Islet precursor cell (in vitro differentiated cells): ENCODE measurements at regions not wholly inside any gene's neighbourhood (a gene's known extent, or its start where the extent isn't known, plus 50 kb on each side); places are given as distances from the start of the nearest gene placed in this dataset.

ENCODE experiments used
- DNase-seq: peaks from one replicate; pipeline ENCODE4 v3.0.0-alpha.2; 2018

DNA sequence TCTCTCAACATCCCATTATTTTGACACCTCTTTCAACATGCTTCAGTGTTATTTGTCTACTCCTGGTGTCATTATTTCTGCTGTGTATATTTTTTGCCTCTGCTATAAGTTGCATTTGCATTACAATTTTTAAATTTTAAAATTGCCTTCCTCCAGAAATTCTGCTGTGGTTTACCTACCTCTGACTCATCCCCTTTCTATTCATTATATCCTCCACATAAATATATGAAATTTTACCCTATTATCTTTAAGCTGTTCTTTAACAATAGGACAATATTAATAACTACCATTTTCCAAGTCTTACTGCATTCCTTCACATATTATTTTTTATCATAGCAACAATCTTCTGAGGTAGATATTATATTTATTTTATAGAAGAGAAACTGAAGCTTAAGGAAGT, 178.1 kb upstream of the NRIP1 start:
- DNase-seq, result no peak

DNA sequence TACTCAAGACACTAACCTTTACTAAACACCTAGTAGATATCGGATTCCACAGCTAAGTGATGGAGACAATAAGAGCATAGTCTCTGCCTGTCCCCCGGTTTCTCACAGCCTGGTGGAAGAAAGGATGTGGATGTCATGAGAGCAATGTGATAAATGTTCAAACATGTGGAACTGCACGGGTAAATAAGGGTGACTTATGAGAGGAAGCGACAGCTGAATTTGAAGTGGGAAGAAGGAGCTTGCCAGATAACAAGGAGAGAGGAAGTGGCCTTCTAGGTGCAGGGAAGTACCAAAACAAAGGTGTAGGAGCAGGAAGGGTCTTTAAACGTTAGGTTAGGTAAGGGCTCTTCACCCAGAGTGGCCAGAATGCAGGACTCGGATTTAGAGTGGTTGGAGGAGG, 178.6 kb upstream of the NRIP1 start:
- no peak for DNase-seq

DNA sequence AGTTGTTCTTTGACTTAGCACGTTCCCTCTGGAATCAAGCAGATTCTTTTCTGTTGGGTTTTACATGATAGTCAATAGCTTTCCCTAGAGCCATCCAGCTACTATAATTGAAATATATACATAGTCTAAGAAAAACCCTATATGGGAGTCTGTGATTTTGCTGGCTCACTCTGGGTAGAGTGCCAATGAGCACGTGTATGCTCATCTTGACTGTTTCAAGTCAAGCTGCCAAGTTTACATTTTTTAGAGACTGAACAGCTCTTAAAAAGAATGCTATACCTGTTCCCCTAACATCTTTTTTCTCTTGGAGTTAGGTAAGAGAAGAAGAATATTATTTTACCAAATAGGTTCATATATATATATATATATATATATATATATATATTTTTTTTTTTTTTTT, 182.8 kb upstream of the NRIP1 start:
- DNase-seq, result no peak

DNA sequence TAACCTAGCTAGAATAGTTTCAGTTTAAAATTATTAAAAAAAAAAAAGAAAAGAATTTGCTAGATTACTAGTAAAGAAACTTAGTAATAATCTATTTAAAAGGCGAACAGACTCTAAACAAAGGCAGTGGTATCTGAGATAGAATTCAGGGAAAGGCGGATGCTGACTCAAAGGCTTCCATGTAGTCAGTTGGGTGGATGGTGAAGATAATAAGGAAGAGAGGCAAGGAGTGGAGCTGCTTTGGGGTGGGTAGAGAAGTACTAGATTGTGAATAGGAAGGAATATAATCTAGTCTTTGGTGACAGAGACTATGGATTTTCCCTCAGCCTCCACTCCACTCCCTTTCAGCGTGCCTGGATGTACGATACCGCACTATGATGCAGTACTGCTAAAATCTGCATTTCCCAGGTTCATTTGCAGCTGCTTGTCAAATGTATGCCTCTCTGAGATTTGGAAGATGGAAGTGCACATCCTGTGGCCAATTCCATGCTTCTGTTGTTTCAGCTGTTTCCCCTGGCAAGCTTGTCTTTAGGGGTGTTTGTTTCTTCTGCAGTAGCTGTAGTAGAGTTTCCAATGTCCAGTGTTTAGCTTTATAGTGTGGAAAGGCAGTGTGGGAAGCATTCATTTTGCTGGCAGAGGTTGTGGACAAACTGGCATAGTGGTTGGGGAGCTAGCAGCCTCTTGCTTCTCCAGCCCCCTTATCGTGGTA, 184.6 kb upstream of the NRIP1 start:
- DNase-seq, result no peak

DNA sequence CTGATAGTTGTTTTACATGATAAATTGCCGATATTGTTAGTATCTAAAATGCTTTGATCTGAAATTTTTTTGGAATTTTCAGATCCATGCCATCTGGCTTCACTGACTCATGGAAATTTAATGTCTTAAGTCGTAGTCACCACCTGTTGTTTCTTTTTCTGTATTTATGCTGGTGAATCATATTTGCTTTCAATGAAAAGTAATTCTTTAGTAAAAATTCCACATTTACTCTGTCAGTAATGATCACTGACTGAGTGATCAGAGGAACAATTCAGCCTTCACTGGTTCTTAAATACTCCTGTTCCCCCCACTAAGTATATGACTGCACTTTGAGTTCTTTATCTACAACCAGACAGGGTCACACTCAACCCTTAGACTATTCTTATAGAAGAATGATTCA, 185.6 kb upstream of the NRIP1 start:
- DNase-seq, result no peak

DNA sequence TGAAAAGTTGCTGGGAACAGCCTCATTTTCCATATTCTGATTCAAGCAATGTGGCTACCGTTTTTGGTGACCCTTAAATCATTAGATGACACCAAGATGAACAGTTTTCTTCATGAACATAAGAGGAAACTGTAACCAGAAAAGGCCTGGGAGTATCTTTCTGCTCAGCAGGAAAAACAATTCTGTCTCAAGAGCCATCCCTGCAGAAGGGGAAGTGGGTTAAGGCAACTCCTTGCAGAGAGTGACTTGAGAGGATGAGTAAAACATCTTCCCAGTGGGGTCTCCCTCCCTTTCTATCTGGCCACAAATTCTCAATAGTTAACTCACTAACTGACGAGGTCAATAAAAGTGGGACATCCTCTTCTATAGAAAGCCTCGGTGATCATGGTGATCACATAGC, 187.6 kb upstream of the NRIP1 start:
- no peak for DNase-seq

DNA sequence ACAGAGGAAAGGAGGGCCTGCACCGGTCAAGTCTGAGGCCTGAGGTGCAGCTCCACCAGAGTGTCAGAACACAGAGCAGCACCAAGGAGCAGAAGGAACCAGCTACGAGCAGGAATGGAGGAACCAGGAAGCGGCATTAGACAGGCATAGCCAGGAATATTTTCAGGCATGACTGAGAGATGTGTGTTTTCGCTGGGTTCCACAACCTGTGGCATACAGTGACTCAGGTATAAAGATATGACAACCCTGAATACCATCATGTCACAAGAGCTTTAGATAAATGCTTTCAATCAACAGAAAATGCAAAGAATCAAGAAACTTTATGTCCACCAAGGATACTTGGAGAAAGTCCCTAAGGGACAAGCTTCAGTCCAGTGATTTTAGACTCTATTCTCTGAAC, 189.3 kb upstream of the NRIP1 start:
- no peak for DNase-seq

DNA sequence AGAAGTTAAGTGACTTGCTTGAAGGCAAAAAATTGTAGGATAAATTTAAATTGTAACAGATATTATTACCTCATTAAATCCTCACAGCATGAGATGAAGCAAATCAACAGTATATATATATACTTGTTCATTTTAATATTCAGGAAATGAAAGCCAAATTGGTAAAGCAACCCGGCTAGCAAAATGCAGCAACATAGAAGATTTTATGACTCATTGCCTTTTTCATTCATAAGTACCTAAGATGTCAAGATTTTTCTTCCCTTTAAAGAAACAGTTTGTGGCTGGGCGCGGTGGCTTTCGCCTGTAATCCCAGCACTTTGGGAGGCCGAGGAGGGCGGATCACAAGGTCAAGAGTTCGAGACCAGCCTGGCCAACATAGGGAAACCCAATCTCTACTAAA, 190.5 kb upstream of the NRIP1 start:
- no peak for DNase-seq

DNA sequence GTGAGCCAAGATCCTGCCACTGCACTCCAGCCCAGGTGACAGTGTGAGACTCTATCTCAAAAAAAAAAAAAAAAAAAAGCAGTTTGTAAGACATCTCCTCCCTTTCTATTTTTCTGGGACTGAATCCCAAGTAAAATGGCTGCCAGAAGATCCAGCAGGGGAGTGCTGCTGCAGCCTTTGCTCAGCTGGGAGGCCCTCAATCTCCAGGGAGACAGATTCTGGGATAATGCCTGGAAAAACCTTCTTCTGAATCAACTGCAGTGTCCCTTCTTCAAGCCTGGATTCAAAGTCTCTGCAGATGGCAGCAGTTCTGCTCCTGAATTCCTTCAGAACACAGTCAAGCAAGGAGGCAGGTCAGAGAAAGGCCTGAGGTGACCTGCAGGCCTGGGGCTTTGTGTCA, 191.0 kb upstream of the NRIP1 start:
- DNase-seq, result no peak

DNA sequence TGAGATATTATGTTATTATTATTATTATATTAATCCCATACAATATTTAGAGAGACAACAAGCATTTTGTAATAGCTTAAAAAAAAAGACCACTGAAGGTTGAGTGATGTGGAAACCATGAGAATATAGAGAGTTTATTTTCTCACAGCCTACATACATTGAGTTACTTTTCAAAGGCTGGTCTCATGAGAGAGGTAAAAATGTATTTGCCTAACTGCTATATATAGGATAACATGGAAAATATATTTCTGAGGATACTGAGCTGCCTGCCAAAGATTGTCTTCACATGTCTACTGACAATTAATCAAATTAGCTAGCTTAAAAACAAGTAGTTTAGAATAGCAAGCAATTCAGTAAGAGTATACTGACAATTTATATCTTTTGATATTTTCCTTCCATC, 192.2 kb upstream of the NRIP1 start:
- no peak for DNase-seq

DNA sequence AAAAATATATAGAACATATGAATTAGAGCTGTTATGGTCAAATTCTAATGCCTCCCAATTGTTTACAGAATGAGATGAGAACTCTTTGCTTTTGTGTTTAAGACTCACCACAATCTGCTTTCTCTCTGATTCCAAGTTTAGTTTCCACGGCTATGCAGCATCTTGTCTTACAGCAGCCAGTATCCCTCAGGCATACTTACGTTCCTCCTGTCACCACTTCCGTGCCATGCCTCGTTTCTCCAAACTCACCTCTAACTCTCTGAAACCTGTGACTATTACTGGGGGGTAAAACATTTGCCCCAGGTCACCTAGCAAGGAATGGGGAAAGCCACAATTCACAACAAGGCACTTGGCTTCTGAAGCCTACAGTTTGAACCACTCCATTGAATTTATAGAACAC, 192.8 kb upstream of the NRIP1 start:
- DNase-seq, result no peak

DNA sequence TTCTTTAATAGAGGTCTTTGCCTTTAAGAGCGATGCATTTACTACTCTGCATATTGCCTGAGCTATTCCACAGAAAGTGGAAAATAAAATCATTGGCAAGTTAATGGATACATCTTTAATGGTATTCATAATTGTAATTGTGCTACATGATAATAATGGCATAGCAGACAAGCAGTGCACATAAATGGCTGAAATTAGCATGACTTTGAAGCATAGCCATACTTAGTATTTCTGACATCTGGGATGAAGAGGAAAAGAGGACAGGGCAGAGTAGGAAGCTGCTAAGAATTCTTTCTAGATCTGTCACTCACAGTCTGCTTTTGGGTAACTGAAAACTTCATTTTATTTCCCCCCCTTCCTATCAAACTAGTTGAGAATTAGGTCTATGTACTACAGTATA, 195.0 kb upstream of the NRIP1 start:
- no peak for DNase-seq

DNA sequence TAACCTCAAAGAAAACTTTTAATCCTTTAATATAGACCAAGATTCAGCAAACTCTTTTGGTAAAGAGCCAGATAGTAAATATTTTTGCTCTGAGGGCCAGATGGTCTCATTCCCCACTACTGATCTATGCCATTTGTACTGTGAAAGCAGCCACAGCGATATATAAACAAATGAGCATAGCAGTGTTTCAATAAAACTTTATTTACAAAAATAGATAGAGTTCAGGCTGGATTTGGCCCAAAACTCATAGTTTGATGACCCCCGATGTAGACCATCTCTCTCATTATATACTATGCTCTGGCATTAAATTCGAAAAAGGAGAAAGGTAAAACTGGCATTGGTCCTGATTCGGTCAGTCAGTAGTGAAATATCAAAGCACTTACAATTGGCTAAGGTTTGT, 195.8 kb upstream of the NRIP1 start:
- DNase-seq, result no peak

DNA sequence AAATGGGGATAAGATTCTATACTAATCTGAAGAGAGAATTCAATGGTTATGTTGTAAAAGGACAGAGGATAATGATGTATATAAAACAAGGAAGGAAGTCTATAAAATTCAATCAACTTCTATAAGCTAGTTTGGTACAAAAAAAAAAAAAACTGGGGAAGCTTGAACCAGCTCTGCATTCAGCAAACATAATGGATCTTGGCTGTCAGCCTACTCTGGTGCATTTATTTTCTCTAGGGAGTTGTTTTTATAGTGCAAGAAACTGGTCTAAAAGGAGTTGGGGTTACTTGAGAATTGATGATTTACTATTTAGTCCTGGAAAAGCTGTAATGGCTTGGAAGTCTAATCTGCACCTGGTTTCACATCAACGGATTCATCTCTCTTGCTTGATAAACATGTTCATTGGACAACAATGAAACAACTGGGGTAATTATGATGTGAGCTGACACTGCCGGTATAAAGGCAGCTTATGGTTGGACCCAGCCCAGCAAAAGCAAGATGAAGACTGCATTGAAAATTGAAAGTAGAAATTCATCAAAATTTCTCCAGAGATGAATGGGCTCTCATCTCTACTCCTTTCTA, 199.4 kb upstream of the NRIP1 start:
- DNase-seq, result no peak

DNA sequence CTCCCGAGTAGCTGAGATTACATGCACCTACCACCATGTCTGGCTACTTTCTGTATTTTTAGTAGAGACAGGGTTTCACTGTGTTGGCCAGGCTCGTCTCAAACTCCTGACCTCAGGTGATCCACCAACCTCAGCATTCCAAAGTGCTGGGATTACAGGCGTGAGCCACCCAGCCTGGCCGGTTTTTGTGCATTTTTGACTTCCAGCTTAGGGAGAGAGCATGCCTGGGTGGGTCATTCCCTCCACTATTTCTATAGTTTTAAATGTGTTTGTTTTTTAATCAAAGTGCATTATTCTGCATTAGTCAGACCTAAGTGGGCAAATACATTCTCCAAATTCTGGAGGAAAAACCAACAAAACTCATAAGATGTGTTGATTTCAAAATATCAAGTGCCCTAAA, 207.4 kb upstream of the NRIP1 start:
- DNase-seq, result peak; percentile 71

DNA sequence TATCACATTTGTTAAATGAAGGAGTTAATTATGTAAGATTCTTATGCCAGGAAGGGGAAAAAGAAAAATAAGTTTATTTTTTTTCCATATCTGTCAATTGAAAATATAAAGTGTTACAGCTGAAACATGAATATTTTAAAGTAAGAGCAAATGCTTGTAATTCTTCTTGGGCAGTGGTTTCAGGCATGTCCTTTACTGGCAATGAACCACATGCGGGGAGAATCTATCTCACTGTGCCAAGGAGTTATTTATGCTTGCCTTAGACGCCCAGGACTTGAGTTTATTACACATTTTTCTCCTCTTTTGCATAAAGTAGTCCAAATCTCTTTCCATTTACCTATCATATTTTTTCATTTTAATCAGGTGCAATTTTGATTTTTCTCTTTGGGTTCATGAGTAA, 207.8 kb upstream of the NRIP1 start:
- DNase-seq, result no peak

DNA sequence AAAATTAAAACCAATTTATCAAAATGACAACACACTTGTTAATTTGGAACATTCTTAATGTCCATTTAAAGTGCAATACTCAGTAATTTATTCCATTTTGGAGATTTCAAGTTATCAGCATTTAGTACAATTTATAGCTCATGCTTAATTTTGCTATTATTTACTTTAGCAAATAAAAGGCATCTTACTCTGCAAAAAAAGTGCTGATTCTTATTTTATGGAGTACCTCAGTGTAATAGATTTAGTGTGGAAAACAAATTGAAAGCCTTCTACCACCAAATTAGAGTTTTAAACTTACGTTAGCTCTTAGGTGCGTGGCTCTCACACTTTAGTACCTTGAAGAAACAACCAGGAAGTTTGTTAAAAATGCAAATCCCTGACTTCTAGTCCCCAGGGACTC, 208.4 kb upstream of the NRIP1 start:
- DNase-seq, result no peak

DNA sequence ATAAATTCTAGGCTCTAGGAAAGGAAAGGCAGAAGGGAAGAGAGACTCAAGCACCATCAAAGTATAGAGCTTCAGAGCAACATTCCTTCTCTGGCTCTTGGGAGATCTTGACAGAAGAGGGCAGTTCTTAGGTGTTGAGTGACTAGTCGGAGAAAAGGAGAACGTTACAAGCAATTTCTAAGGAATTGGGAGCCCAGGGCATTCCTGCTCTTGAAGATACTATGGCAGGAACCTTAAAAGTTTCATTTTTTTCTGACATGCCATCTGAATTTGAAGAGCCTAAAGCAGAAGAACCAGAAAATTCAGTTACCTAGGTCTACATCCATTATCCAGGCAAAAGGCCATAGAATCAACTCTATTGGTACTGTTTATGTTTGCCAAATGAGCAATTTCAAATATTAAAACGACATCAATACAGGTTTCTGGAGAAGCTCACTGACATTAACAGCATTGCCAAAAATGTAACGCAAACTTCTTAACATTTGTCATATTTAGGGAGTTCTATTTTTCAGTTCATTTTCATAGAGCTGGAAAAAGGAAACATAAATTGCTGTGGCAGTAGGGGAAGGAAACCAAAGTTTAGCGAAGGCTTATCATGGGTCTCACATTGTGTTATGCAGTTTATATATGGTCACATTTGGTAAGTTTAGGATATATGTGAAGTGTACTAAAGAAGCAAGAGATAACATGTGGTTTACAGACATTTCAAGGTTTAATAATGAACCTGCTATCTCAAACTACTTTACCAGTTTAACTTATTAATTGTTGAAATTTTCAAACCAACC, 210.1 kb upstream of the NRIP1 start:
- no peak for DNase-seq

DNA sequence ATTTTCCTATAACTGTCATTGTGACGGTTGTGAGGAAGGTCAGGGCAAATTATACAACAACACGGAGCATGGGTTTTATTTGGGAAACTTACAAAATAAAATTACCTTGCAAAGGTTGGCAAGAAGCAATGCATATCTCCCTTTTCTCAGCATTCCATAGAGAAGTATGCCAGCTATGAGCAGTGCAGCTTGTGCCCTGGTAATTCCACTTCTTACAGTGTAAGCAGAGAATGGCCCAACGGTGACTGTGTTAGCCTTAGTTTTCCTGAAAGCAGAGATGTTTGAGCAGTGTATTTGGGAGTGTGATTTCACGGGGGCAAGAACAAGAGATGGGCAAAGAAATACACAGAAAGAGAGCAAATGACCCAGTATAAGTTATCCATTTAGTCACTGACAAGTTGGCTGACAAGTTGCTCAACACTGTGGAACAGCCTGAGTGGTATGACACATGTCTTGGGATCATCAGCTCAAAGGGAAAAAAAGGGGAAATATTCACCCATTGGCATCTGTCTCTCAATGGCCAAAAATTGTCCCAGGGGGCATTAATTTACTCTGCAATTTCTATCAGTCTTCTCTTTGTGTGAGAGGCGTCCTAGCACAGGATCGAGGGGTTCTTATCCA, 210.9 kb upstream of the NRIP1 start:
- DNase-seq, result no peak

DNA sequence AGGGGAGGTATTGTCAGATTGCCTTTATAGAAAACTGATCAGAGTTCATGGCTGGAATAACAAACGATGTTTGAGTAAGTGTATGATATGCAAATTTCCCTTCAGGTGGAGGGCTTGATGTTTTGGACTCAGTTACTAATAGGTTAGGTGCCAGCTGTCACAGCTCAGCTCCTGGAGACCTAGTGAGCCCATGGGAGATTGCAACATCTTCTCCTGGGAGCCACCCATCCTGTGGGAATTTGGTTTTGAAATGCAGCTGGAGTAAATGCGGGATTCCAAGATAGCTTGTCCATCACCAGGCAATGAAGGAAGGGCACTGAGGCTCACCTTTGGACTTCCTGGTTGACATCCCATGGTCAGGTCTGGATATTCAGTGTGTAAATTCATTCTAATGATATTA, 211.4 kb upstream of the NRIP1 start:
- DNase-seq, result no peak

DNA sequence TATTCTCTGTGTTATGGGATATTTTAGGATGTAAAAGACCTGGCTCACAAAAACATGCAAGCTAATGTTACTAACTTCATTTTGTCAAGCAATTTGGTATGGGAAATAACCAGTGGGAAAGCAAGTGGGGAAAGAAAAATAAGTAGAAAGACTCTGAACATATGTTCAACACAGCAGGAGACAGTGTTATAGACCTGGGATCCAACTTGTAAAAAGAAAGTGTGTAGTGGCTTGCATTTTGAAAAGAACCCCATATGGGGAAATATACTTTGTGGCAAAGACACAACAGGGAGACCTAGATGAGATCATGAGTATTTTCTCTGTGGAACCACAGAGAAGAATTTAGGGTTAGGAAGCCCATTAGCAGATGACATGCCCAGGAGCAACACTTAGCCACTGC, 212.7 kb upstream of the NRIP1 start:
- no peak for DNase-seq

DNA sequence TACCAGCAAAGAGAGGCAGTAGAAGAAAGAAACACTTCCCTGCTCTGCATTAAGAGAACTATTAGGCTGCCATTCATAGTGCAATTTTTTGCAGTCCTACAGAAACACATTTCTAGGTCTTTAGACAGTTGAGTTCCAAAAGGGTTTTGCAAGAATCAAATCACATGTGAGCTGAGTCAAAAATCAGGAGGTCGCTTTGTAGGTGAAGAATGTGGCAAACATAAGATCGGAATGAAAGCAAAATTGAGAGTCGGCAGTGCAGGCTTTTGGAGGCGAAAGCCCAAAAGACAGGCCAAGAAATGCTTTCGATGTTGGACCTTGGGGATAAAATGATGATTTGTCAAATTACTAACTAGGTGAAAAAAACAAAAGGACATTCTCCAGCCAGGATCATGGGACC, 213.5 kb upstream of the NRIP1 start:
- DNase-seq, result no peak

DNA sequence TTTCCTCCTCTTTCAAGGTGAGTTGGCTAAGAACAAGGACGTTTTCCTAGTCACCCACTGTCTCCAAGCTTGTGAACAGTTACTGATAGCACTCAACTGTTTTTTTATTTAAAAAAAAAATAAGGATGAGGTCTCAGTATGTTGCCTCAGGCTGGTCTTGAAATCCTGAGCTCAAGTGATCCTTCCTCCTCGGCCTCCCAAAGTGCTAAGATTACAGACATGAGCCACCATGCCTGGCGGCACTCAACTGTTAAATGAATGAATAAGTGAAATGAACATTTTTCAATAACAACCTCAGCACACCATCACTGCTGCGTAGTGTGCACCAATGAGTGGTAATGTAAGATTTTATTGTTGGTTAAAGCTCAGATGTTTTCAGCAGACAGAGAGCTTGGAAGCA, 214.1 kb upstream of the NRIP1 start:
- no peak for DNase-seq

DNA sequence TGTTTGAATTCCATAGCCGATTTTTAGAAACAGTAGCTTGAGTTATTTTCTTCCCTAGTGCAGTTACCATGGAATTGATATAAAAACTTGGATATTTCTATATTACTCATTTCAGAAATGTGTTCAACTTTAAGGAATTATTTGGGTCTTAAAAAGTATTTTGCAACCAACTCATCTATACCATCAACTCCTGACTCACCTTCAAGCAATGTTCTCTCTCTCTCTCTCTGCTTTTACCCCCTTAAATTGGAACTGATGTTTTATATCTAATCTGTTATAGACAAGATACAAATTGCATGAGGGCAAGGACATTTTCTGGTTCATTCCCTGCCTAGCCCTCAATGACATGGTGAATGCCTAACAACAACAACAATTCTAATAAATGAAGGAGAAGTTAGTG, 214.7 kb upstream of the NRIP1 start:
- DNase-seq, result no peak
